GM19455 (cell line): ENCODE measurements at regions not wholly inside any gene's neighbourhood (a gene's known extent, or its start where the extent isn't known, plus 50 kb on each side); places are given as distances from the start of the nearest gene placed in this dataset.

Source experiments
- ATAC-seq: cut with Tn5 transposase; IDR thresholded peaks from one replicate; pipeline ENCODE4 v1.9.1; 2021; ENCODE audit not compliant: unreplicated experiment

DNA sequence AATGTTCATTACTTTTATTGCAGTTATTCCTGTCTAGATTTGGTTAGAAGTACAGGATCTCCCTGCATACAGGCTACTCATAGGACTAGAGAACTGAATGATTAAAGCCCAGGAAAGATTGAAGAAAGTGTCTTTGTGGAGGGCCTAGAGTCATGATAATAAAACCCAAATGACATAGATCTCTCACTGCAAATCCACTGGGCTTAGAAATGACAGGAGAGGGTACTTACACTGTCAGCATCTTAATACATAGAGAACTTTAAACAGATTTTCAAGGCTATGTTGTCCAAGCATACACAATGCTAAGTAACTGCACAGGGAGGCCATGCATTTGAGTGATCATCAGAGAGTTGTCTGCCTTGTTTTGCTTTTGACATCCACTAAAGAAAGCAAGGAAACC, 383.8 kb upstream of the MAP3K7 start:
- ATAC-seq, result no peak

DNA sequence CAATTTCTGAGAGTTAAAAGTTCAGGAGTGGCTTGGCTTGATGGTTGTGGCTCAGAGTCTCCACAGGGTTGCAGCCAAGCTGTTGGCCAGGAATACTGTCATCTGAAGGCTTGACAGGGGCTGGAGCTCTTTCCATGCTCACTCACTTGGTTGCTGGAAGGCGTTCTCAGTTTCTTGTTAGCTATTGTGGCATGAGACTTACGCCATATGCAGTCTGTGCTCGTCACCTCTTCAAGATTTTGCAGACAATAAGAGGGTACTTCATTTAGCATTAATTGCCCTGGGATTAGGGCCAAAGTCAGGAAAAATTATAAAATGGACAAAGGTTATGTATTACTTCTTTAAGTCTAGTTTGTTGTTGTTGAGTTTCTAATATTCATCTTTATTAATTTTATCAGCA, 380.6 kb upstream of the MAP3K7 start:
- ATAC-seq, result no peak

- ATAC-seq, result no peak
These were observed 373.5 kb upstream of the MAP3K7 start for GRCh38 chr6:90960324-90960723.

- no peak for ATAC-seq
These were observed 368.4 kb upstream of the MAP3K7 start for GRCh38 chr6:90955246-90955645.

DNA sequence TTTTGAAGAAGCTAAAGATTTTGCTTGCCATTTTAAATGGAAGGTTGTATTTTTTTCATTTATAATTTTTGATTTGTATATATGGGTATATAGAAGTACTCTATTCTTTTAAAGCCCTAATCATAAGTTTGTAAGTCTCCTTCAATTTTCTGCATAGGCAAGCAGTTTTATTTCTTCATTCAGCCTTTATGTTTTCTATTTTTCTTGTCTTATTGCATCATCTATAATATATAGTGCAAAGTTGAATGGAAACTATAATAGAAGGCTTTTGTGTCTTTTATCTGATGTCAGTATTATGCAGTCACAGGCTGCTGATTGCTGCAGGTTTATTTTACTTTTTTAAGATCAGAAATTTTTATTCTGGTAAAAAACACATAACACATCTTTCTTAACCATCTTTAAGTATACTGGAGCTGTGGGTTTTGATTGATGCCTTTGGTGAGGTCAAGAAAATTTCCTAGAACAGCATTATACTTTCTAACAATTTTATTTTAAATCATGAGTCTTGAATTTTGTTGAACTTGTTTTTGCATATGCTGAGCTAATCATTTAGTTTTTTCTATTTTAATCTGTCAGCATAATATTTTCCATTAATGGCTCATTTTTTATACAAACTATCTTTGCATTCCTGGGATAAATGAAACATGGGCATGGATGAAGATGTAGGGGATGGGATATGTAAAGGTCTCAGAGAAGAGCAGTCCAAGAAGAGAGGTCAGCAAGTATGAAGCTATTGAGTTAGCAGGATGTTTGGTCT, 366.7 kb upstream of the MAP3K7 start:
- ATAC-seq, result no peak

DNA sequence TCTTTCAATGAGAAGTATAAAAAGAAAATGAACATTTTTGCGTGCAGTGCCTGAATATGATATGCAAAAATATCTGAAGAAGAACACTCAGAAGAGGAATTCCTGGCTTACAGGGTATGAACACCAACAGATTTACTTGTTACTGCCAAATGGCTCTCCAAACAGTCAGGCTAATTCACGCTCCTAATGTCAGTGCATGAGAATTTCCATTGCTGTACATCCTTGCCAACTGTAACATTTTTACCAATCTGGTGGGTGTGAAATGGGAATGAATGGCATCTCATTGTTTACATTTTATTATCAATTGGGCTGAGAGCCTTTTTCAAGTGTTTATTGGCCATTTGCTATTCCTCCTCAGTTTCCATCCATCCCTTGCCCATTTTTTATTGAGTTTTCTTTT, 365.3 kb upstream of the MAP3K7 start:
- ATAC-seq, result no peak

- no peak for ATAC-seq
These were observed 361.7 kb upstream of the MAP3K7 start for GRCh38 chr6:90948540-90948939.

GRCh38 chr6:90947184-90948064, 360.6 kb upstream of the MAP3K7 start:
- ATAC-seq, result no peak

GRCh38 chr6:90941885-90942284, 355.0 kb upstream of the MAP3K7 start:
- no peak for ATAC-seq

DNA sequence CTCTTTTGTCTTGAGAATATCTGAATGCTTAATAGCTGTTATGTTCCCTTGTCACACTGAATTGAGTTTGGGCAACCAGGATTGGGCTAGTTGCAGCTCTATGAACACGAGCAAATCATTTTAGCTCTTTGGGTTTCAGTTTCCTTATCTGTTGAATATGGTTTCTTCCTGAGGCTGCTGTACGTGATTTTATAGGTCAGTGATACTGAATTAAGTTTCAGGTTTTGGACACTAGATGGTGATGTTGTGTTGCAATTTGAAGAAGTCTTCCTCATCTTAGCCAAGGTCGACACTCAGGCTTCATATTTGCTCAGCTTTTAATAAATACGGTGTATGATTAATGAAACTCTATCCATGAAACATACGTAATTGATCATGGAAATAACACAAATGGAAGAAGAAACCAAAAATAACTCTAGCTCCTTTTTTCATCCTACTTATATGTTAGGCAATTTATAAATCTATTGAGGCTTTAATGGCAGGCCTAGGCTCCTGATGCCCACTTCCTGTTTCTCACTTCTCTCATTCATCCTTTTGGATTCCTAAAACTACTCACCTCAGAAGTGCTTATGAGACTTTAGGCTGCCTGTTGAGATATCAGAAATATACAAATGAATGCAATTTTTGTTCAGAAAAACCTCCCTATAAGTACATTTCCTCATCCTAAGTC, 354.1 kb upstream of the MAP3K7 start:
- ATAC-seq, result peak; percentile 99

- ATAC-seq, result no peak
These were observed 353.0 kb upstream of the MAP3K7 start for GRCh38 chr6:90939906-90940305.

GRCh38 chr6:90938122-90938521, 351.2 kb upstream of the MAP3K7 start:
- ATAC-seq, result no peak

GRCh38 chr6:90936286-90936685, 349.4 kb upstream of the MAP3K7 start:
- no peak for ATAC-seq

DNA sequence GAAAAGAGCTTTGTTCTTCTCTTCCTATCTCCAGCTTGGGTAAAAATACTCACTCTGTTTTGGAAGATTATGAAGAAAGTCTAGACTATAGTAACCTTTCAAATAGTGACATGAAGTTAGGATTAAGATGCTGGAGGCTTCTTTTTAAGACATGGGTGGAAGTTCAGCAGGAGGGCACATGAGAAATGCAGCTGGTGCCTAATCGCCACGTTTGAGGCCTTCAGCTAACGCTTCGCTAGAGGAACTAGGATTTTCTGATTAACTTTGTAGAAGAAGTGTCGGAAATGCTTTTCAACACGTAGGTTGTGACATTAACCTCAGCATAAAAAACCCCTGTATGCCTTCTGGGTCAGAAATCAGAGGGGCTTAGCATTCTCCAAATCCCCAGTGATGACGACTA, 348.1 kb upstream of the MAP3K7 start:
- no peak for ATAC-seq

DNA sequence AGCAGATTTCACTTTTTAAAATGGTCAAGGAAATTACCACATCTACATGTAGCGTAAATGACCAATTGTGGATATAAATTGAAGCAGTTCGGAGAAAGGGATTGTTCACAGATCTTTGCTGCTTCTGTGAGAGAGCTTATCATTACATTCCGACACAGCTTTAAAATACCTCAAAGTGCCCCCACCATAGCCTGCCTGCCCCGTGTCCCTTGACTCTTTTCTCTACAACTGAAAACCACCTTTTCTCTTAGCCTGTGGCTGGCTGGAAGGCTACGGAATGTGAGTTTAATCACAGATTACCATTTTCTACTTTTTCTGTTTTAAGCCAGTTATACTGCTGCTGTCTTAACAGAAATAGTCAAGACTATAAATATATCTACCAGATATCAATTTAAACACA, 347.2 kb upstream of the MAP3K7 start:
- ATAC-seq, result no peak

DNA sequence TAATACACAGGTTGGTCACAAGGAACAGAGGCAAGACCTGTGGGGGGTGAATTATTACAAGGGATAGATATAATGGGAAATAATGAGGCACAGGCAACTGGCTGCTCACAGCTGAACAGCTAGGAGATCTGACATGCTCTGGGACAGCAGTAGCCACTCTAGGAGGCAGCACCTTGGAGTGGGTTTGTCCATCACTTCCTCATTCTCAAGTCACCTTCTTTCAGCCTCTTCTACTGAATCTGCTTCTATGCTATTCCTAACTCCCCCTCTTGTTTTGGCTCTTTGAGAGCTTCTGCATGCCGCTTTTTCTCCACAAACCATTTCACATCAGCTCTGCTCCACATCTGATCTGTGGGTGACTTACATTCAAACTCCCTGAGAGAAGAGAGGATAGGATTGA, 345.5 kb upstream of the MAP3K7 start:
- no peak for ATAC-seq

GRCh38 chr6:90928051-90928450, 341.2 kb upstream of the MAP3K7 start:
- ATAC-seq, result no peak

DNA sequence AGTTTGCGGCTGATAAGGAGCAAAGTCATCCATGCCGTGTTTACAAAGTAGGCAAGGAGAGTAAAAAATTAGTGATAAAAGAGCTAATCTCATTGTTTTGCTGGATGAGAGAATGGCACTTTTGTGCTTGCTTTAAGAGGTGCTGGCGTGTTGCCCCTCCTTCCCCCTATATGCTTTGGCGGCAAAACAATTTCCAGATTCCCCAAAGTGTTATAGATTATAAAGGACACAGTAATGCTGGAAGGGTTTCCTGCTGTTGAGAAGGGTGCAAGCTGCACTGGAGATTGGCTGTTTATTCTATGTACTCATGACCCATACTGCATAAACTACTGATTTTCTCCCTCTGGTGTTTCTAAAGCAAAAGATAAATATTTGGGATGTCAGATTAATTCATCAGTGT, 338.9 kb upstream of the MAP3K7 start:
- ATAC-seq, result no peak

DNA sequence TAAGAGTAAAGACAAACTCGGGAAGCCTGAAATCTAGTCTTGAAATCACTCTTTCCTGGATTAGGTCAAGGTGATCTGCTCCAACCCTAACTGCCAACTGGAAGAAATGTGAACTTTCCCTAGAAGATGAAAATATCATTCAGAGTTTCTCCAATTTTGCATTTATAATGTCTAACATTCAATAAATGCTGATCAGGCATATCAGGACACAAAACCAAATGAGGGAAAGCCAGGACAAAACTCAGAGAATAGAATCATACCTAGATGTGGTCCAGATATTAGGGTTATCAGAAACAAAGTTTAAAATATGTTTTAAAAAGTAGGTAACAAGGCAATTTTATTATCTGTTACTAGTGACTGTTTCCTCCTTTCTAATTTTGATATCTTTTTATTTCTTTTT, 335.5 kb upstream of the MAP3K7 start:
- no peak for ATAC-seq

- ATAC-seq, result no peak
These were observed 331.5 kb upstream of the MAP3K7 start for GRCh38 chr6:90918361-90918760.

DNA sequence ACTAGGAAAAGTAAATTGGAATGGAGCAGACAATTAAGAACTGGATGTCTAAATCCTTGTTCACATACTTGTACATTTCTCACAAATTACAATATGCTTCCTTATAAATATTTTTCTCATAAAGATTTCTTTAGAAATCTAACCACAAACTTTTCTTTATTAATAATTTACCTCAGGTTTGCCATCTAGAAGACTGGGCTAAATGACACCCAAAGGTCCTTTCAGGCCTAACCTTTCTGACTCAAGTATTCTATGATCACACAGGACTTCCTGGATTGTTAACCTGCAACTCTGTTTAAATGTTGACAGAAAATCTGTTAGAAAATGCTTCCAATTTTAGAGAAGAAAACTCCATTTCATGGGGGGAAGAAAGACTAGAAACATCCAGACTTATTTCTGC, 330.5 kb upstream of the MAP3K7 start:
- ATAC-seq, result no peak

GRCh38 chr6:90916968-90917367, 330.1 kb upstream of the MAP3K7 start:
- no peak for ATAC-seq
